GM10847 (cell line): ENCODE measurements at regions not wholly inside any gene's neighbourhood (a gene's known extent, or its start where the extent isn't known, plus 50 kb on each side); places are given as distances from the start of the nearest gene placed in this dataset.

Experiments used
- POLR2A ChIP-seq: IDR thresholded peaks from 2 replicates; pipeline ENCODE4 v1.6.1; 2011; ENCODE audit not compliant: insufficient read length; ENCODE audit errors: extremely low read depth

DNA sequence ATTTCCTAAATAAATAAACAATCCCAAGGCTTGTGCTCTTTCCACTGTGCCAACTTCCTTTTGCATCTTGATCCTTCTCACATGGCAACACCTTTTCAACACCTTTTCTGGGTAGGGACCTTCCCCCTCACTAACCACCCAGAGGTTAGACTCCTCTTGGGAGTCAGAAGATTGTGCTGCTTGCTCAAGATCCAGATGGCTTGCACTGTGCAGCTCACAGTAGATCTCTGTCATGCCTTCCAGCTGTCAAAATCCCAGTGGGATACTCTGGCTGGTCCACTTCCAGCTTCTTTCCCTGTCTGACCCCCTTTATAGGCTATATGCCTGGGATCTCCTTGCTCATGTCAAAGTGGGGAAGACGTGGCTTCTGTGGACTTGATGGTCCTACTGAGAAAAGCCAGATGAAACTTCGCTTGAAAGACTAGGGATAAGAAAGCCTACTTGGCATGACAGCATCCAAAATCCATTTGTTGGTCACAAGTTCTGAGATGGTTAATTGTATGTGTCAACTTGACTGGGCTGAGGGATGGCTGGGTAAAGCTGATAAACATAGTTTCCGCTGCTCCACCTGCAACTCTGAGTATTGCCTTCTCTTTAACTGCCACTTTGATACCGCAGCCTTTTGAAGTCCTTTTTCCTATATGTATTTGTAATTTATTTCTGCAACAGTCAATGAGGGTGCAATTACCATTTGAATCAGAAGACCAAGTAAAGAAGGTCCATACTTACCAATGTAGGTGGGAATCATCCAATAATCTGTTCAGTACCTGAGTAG, 74.5 kb downstream of the S1PR1 start:
- no peak for TF ChIP-seq POLR2A

GRCh38 chr1:101312147-101312546, 75.3 kb downstream of the S1PR1 start:
- TF ChIP-seq POLR2A: no peak

DNA sequence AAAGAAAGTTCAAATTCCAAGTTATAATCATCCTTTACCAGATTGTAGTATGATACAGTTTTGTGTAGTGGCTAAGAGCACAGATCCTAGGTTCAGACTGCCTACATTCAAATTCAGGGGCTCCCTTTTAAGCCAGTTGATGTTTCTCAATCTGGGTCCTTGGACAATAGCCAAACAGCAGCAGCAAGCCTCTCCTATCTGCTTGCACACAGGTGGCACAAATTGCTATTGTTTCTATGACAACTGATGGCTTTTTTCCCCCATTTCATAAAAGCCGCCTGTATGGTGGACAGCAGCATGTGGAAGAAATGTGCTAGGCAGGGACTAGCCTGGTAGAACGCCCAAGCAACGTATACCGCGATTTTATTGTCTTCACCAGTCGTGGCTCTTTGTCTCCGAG, 76.5 kb downstream of the S1PR1 start:
- no peak for TF ChIP-seq POLR2A

GRCh38 chr1:101314244-101314643, 77.4 kb downstream of the S1PR1 start:
- TF ChIP-seq POLR2A: no peak

- TF ChIP-seq POLR2A: no peak
Observed at GRCh38 chr1:101316256-101316655, 79.4 kb downstream of the S1PR1 start.

GRCh38 chr1:101316799-101317198, 80.0 kb downstream of the S1PR1 start:
- no peak for TF ChIP-seq POLR2A

- TF ChIP-seq POLR2A: no peak
Observed at GRCh38 chr1:101317590-101317989, 80.8 kb downstream of the S1PR1 start.

GRCh38 chr1:101323535-101323934, 86.7 kb downstream of the S1PR1 start:
- no peak for TF ChIP-seq POLR2A

- no peak for TF ChIP-seq POLR2A
Observed at GRCh38 chr1:101325144-101325543, 88.3 kb downstream of the S1PR1 start.

- TF ChIP-seq POLR2A: no peak
Observed at GRCh38 chr1:101330427-101331130, 93.8 kb downstream of the S1PR1 start.

DNA sequence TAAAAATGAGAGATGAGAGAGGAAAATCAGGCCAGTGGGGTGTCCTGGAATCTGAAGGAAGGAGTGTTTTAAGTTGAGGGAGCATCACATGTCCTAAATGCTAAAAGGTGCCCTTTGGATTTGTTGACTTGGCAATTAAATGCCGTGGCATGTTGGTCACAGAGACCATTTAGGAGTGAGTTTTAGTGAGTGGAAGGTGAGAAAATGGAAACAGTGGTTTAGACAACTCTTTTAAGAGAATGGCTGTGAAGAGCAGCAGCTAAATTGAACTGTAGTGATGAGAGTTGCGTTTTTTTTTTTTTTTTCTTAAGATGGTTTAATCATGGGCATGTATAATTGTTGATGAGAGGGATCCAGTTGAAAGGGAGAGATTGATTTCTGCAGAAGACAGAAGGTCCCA, 95.0 kb downstream of the S1PR1 start:
- TF ChIP-seq POLR2A: no peak

GRCh38 chr1:101332633-101333032, 95.8 kb downstream of the S1PR1 start:
- no peak for TF ChIP-seq POLR2A

DNA sequence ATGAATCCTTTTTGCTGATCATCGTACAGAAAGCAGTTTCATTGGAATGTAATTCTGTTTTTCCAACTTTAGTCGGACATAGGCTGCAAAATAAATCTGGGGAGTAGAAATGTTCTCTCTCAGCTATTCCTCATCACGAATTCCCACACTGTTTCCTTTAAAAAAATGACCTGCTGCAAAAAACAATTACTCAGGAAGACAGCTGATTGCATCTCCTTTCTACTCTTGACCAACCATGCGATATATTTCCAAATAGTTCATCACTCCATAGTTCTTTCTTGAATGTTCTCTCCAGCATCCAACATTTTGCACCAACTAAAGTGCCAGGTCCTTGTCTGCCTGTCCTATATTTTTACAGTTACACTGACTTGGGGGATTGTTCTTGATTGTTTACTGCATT, 96.4 kb downstream of the S1PR1 start:
- no peak for TF ChIP-seq POLR2A

DNA sequence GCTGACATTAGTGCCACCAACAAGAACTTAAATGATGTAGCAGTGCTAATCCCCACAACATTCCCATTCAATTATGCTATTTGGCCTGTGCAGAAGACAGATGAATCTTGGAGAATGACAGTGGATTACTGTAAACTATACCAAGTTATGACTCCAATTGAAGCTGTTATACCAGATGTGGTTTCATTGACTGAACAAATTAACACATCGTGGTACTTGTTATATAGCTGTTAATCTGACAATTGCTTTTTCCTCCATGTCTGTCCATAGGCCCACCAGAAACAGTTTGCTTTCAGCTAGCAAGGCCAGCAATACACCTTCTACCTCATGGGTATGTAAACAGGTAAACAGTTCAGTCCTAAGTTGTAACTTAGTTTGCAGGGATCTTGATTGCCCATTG, 101.1 kb downstream of the S1PR1 start:
- TF ChIP-seq POLR2A: no peak

- TF ChIP-seq POLR2A: no peak
Observed at GRCh38 chr1:101338714-101339430, 102.1 kb downstream of the S1PR1 start.

GRCh38 chr1:101344745-101345144, 107.9 kb downstream of the S1PR1 start:
- no peak for TF ChIP-seq POLR2A

- TF ChIP-seq POLR2A: no peak
Observed at GRCh38 chr1:101346419-101346818, 109.6 kb downstream of the S1PR1 start.

- TF ChIP-seq POLR2A: no peak
Observed at GRCh38 chr1:101356013-101356412, 119.2 kb downstream of the S1PR1 start.
